GM12891 (cell line): ENCODE measurements at regions not wholly inside any gene's neighbourhood (a gene's known extent, or its start where the extent isn't known, plus 50 kb on each side); places are given as distances from the start of the nearest gene placed in this dataset.

Experiments used
- PAX5 ChIP-seq: IDR thresholded peaks from 2 replicates; pipeline ENCODE4 v1.6.1; 2011; ENCODE audit warnings: low read length, moderate library complexity, mild to moderate bottlenecking; ENCODE audit not compliant: insufficient read depth, severe bottlenecking
- POLR2A ChIP-seq: IDR thresholded peaks from 2 replicates; pipeline ENCODE4 v1.6.1; 2011; ENCODE audit warnings: low read depth, low read length, control low read depth
- POLR2AphosphoS5 ChIP-seq: IDR thresholded peaks from 2 replicates; pipeline ENCODE4 v1.6.1; 2011; ENCODE audit warnings: low read depth, low read length, control low read depth
- POU2F2 ChIP-seq: IDR thresholded peaks from 2 replicates; pipeline ENCODE4 v1.6.1; 2011; ENCODE audit warnings: low read depth, mild to moderate bottlenecking, control low read depth, low read length, moderate library complexity
- SPI1 ChIP-seq: IDR thresholded peaks from 2 replicates; pipeline ENCODE4 v1.6.1; 2011; ENCODE audit warnings: low read depth, low read length, control low read depth
- TAF1 ChIP-seq: IDR thresholded peaks from 2 replicates; pipeline ENCODE4 v1.6.1; 2011; ENCODE audit warnings: low read depth, low read length, control low read depth

DNA sequence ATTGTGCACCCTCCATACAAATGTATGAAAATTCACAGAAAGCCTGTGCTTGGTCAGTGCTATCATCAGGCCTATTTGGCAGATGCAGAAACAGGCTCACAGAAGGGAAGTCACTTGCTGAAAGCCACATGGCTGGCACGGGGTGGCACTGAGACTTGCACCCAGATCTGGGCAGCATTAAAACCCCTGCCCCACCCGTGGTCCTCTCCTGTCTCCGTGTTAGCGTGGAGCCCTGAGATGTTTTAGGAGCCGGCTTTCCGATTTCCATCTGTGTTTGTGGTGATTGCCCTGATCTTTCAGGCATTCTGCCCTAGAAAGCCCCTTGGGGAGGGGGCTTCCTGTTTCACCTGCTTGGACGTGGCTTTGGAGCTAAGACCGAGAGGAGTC is 102.2 kb upstream of the IER5L start:
- TF ChIP-seq POLR2AphosphoS5: no peak
- no peak for TF ChIP-seq TAF1
- TF ChIP-seq POLR2A: no peak
- no peak for TF ChIP-seq POU2F2
- TF ChIP-seq SPI1: no peak
- TF ChIP-seq PAX5: no peak
